ENCODE measurements at regions not wholly inside any gene's neighbourhood (a gene's known extent, or its start where the extent isn't known, plus 50 kb on each side); places are given as distances from the start of the nearest gene placed in this dataset.

DNA sequence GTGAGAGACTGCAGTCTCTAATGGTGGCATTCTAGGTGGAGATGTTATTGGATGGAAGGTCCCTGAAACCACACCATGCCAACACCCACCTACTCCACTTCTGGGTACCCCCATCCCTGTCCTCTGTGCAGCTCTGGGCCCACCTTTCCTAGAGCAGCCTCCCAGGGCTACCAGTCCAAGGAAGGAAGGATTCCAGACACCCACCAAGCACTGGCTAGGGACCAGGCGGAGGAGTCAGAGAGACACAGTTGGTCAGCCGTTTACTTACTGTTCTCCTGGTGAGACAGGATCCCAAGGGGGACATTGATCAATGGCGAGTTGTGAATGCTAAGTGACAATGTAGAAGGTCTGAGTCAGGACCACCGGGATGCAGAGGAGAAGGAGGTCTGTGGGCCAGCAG, 151.6 kb downstream of the TTC32 start:
- TF ChIP-seq, protein P1, sequence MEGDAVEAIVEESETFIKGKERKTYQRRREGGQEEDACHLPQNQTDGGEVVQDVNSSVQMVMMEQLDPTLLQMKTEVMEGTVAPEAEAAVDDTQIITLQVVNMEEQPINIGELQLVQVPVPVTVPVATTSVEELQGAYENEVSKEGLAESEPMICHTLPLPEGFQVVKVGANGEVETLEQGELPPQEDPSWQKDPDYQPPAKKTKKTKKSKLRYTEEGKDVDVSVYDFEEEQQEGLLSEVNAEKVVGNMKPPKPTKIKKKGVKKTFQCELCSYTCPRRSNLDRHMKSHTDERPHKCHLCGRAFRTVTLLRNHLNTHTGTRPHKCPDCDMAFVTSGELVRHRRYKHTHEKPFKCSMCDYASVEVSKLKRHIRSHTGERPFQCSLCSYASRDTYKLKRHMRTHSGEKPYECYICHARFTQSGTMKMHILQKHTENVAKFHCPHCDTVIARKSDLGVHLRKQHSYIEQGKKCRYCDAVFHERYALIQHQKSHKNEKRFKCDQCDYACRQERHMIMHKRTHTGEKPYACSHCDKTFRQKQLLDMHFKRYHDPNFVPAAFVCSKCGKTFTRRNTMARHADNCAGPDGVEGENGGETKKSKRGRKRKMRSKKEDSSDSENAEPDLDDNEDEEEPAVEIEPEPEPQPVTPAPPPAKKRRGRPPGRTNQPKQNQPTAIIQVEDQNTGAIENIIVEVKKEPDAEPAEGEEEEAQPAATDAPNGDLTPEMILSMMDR (IDR thresholded peaks at IDR 0.05), result no peak
- TF ChIP-seq POLR2AphosphoS5 (IDR thresholded peaks at IDR 0.05; ENCODE audit: insufficient read depth in 1 of 2, low read depth in 1 of 2), result no peak

Data from vagina (tissue), 2 donors.